ENCODE measurements at regions not wholly inside any gene's neighbourhood (a gene's known extent, or its start where the extent isn't known, plus 50 kb on each side); places are given as distances from the start of the nearest gene placed in this dataset.
"Not testable (repeated sequence)": the region's sequence is repeated elsewhere in the genome, so short reads cannot be mapped to it uniquely, and the experiment has no call there.

GRCh38 chr3:130179353-130179970, 97.8 kb downstream of the ALG1L2 start:
- TF ChIP-seq FOXM1 (IDR thresholded peaks at IDR 0.05; ENCODE audit: borderline replicate concordance); PKNOX1 (IDR thresholded peaks at IDR 0.05); SUZ12 (IDR thresholded peaks at IDR 0.05); CTBP1 (IDR thresholded peaks at IDR 0.05; ENCODE audit: borderline replicate concordance); ARNT (IDR thresholded peaks at IDR 0.05): not testable (repeated sequence)
